ENCODE measurements at regions not wholly inside any gene's neighbourhood (a gene's known extent, or its start where the extent isn't known, plus 50 kb on each side); places are given as distances from the start of the nearest gene placed in this dataset.

GRCh38 chr13:75120085-75120484 is 361.9 kb downstream of the TBC1D4 start:
- TF ChIP-seq CTCF (IDR thresholded peaks at IDR 0.05; ENCODE audit: low read depth, low read length, poor library complexity, severe bottlenecking), result no peak
- TF ChIP-seq EZH2phosphoT487 (IDR thresholded peaks at IDR 0.05; ENCODE audit: borderline replicate concordance, low read length), result no peak
